ENCODE measurements at regions not wholly inside any gene's neighbourhood (a gene's known extent, or its start where the extent isn't known, plus 50 kb on each side); places are given as distances from the start of the nearest gene placed in this dataset.

DNA sequence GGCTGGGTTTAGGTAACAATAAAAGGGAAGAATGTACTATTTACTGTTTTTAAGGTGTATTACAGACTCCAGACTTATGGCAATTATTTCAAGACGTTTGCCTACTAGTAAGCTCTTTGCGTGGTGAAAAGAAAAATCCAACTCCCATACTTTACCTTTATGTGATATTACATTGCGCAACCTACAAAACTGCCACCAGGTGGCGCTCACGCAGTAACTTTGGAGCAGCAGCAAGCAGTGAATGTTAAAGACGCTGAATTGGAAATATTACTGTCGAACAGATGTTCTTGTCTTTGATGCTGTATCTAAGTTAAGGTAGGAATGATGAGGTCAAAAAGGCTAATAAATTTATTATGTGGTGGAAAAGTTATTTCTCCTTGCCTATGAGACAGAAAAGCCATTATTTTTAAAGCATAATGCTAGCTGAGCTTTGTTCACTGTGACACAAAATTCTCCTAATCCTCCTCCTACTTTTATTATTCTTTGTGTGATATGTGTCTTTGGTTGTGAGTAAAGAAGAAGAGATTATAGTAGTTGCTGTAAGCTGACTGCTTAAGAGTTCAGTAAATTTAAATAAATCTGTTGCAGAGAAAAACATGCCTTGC, 1099.8 kb upstream of the TENM3 start:
- no peak overlapping the region for H2BK120ac ChIP-seq (ENCODE audit: low read depth, low read length)
- no peak overlapping the region for H3K4ac ChIP-seq (ENCODE audit: low read depth, low read length)
- H3K4me2 ChIP-seq (ENCODE audit: low read length), result no peak overlapping the region
- H2AK5ac ChIP-seq (ENCODE audit: low read length), result no peak overlapping the region
- no peaks in the 10 kb centered on the region for H3K4me1 ChIP-seq (ENCODE audit: control insufficient read depth, low read depth, low read length)
- H3K36me3 ChIP-seq (ENCODE audit: control insufficient read depth, insufficient read depth, low read length), result no peaks in the 10 kb centered on the region
- no peaks in the 10 kb centered on the region for H3K79me1 ChIP-seq (ENCODE audit: low read length)
- H3K18ac ChIP-seq (ENCODE audit: low read length), result no peak overlapping the region
- H4K5ac ChIP-seq (ENCODE audit: low read length), result no peak overlapping the region
- H4K8ac ChIP-seq (ENCODE audit: low read depth, low read length), result no peak overlapping the region
- H3K9ac ChIP-seq (ENCODE audit: low read length), result no peak overlapping the region
- H3K79me2 ChIP-seq (ENCODE audit: control insufficient read depth, insufficient read depth, low read length), result no peaks in the 10 kb centered on the region
- H3K4me3 ChIP-seq (ENCODE audit: low read length), result no peak overlapping the region
- DNase-seq, result peak; percentile 67
- no CpG with 5 or more reads among the region's 7 CpGs for WGBS (ENCODE audit: extremely low coverage, insufficient coverage, low lambda C conversion rate)
- no peak overlapping the region for H2BK5ac ChIP-seq (ENCODE audit: low read length)
- H3K27ac ChIP-seq (ENCODE audit: low read depth, low read length), result no peak overlapping the region
- no peak overlapping the region for H3K23ac ChIP-seq (ENCODE audit: low read length)
- H3K27me3 ChIP-seq (ENCODE audit: insufficient read depth, low read length, poor library complexity), result no peaks in the 10 kb centered on the region
- no peak overlapping the region for H3K56ac ChIP-seq (ENCODE audit: low read length)
- no peak overlapping the region for H2BK15ac ChIP-seq (replicated peaks; ENCODE audit: low read depth)

- Histone ChIP-seq H3K4ac (ENCODE audit: low read depth, low read length) (no peak overlapping the region), H4K5ac (ENCODE audit: low read length) (no peak overlapping the region), H3K23ac (ENCODE audit: low read length) (no peak overlapping the region), H3K4me3 (ENCODE audit: low read length) (no peak overlapping the region), H4K8ac (ENCODE audit: low read depth, low read length) (no peak overlapping the region), H2BK5ac (ENCODE audit: low read length) (no peak overlapping the region), H3K9ac (ENCODE audit: low read length) (no peak overlapping the region), H2BK15ac (replicated peaks; ENCODE audit: low read depth) (no peak overlapping the region), H3K18ac (ENCODE audit: low read length) (no peak overlapping the region), H3K27ac (ENCODE audit: low read depth, low read length) (no peak overlapping the region), H3K79me1 (ENCODE audit: low read length) (no peaks in the 10 kb centered on the region), H3K79me2 (ENCODE audit: control insufficient read depth, insufficient read depth, low read length) (no peaks in the 10 kb centered on the region), H2BK120ac (ENCODE audit: low read depth, low read length) (no peak overlapping the region), H3K36me3 (ENCODE audit: control insufficient read depth, insufficient read depth, low read length) (no peaks in the 10 kb centered on the region), H3K4me1 (ENCODE audit: control insufficient read depth, low read depth, low read length) (no peaks in the 10 kb centered on the region), H3K4me2 (ENCODE audit: low read length) (no peak overlapping the region), H3K27me3 (ENCODE audit: insufficient read depth, low read length, poor library complexity) (no peaks in the 10 kb centered on the region), H2AK5ac (ENCODE audit: low read length) (no peak overlapping the region), H3K56ac (ENCODE audit: low read length) (no peak overlapping the region)
- WGBS (ENCODE audit: extremely low coverage, insufficient coverage, low lambda C conversion rate), result no CpG with 5 or more reads among the region's 1 CpG
- DNase-seq, result no peak
Measured at GRCh38 chr4:181146051-181146450, 1097.2 kb upstream of the TENM3 start.

DNA sequence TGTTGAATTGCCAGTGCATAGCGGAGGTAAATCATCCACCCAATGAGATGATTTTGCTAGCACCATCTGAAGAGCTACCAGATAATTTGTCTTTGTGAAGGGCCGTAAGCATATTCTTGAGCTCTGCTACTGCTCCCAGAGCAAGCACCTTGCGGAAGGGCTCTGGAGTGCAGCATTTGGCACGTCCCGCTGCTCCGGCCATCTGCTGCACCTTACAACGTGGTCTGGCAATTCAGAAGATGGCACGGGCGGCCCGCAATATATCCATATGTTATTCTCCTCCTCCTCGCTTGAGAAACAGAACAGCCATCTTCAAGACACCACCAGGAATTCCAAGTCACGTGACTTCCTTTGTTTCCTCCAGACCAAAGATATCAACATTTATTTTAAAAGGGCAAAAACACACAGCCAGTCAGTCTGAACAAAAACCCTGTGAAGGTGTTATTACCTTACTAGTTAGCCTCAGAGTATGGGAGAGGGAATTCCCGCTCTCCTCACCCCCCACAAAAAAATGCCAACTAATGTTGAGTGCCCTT, 1095.7 kb upstream of the TENM3 start:
- no peak overlapping the region for H3K18ac ChIP-seq (ENCODE audit: low read length)
- no peaks in the 10 kb centered on the region for H3K79me2 ChIP-seq (ENCODE audit: control insufficient read depth, insufficient read depth, low read length)
- no peak for DNase-seq
- H3K56ac ChIP-seq (ENCODE audit: low read length), result no peak overlapping the region
- H4K5ac ChIP-seq (ENCODE audit: low read length), result no peak overlapping the region
- H2AK5ac ChIP-seq (ENCODE audit: low read length), result no peak overlapping the region
- H2BK5ac ChIP-seq (ENCODE audit: low read length), result no peak overlapping the region
- no peaks in the 10 kb centered on the region for H3K36me3 ChIP-seq (ENCODE audit: control insufficient read depth, insufficient read depth, low read length)
- H3K4me2 ChIP-seq (ENCODE audit: low read length), result no peak overlapping the region
- no peak overlapping the region for H2BK15ac ChIP-seq (replicated peaks; ENCODE audit: low read depth)
- H3K79me1 ChIP-seq (ENCODE audit: low read length), result no peaks in the 10 kb centered on the region
- H3K23ac ChIP-seq (ENCODE audit: low read length), result no peak overlapping the region
- no CpG with 5 or more reads among the region's 13 CpGs for WGBS (ENCODE audit: extremely low coverage, insufficient coverage, low lambda C conversion rate)
- no peak overlapping the region for H3K27ac ChIP-seq (ENCODE audit: low read depth, low read length)
- no peak overlapping the region for H3K4ac ChIP-seq (ENCODE audit: low read depth, low read length)
- H2BK120ac ChIP-seq (ENCODE audit: low read depth, low read length), result no peak overlapping the region
- H4K8ac ChIP-seq (ENCODE audit: low read depth, low read length), result no peak overlapping the region
- no peaks in the 10 kb centered on the region for H3K27me3 ChIP-seq (ENCODE audit: insufficient read depth, low read length, poor library complexity)
- H3K9ac ChIP-seq (ENCODE audit: low read length), result no peak overlapping the region
- no peak overlapping the region for H3K4me3 ChIP-seq (ENCODE audit: low read length)
- H3K4me1 ChIP-seq (ENCODE audit: control insufficient read depth, low read depth, low read length), result no peaks in the 10 kb centered on the region

- no peak overlapping the region for H3K4me2 ChIP-seq (ENCODE audit: low read length)
- no peak overlapping the region for H2AK5ac ChIP-seq (ENCODE audit: low read length)
- no peak overlapping the region for H2BK15ac ChIP-seq (replicated peaks; ENCODE audit: low read depth)
- no peak overlapping the region for H2BK120ac ChIP-seq (ENCODE audit: low read depth, low read length)
- H3K27me3 ChIP-seq (ENCODE audit: insufficient read depth, low read length, poor library complexity), result no peaks in the 10 kb centered on the region
- no peak overlapping the region for H4K8ac ChIP-seq (ENCODE audit: low read depth, low read length)
- H3K4me3 ChIP-seq (ENCODE audit: low read length), result no peak overlapping the region
- no peak overlapping the region for H4K5ac ChIP-seq (ENCODE audit: low read length)
- H3K23ac ChIP-seq (ENCODE audit: low read length), result no peak overlapping the region
- no peaks in the 10 kb centered on the region for H3K79me1 ChIP-seq (ENCODE audit: low read length)
- no peaks in the 10 kb centered on the region for H3K36me3 ChIP-seq (ENCODE audit: control insufficient read depth, insufficient read depth, low read length)
- no peak overlapping the region for H3K27ac ChIP-seq (ENCODE audit: low read depth, low read length)
- H3K4me1 ChIP-seq (ENCODE audit: control insufficient read depth, low read depth, low read length), result no peaks in the 10 kb centered on the region
- no peak overlapping the region for H3K56ac ChIP-seq (ENCODE audit: low read length)
- no peak overlapping the region for H2BK5ac ChIP-seq (ENCODE audit: low read length)
- H3K18ac ChIP-seq (ENCODE audit: low read length), result no peak overlapping the region
- H3K79me2 ChIP-seq (ENCODE audit: control insufficient read depth, insufficient read depth, low read length), result no peaks in the 10 kb centered on the region
- no peak for DNase-seq
- WGBS (ENCODE audit: extremely low coverage, insufficient coverage, low lambda C conversion rate), result no CpG with 5 or more reads among the region's 5 CpGs
- H3K9ac ChIP-seq (ENCODE audit: low read length), result no peak overlapping the region
- no peak overlapping the region for H3K4ac ChIP-seq (ENCODE audit: low read depth, low read length)
Measured at GRCh38 chr4:181148470-181148869, 1094.7 kb upstream of the TENM3 start.

DNA sequence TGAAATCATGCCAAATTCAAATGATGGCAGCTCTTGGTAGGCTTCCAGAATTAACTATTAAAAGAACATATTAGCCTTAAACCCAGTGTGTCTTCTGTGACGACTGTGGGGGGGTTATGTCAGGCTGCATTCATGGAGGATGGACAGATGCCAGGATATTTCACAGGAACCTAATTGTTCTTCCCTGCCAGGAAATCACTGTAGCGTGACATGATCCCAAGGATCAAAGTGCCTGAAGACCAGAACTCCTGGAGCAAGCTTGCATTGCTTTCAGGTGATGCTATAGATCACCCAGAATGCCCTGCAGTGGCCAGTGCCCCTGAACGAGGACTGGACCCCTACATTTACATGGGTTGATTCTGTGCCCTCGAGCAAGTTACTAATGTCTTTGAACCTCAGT, 1093.0 kb upstream of the TENM3 start:
- Histone ChIP-seq H2BK120ac (ENCODE audit: low read depth, low read length) (no peak overlapping the region), H3K9ac (ENCODE audit: low read length) (no peak overlapping the region), H3K79me2 (ENCODE audit: control insufficient read depth, insufficient read depth, low read length) (no peaks in the 10 kb centered on the region), H3K27ac (ENCODE audit: low read depth, low read length) (no peak overlapping the region), H2BK5ac (ENCODE audit: low read length) (no peak overlapping the region), H3K4me3 (ENCODE audit: low read length) (no peak overlapping the region), H3K23ac (ENCODE audit: low read length) (no peak overlapping the region), H2BK15ac (replicated peaks; ENCODE audit: low read depth) (no peak overlapping the region), H4K5ac (ENCODE audit: low read length) (no peak overlapping the region), H3K56ac (ENCODE audit: low read length) (no peak overlapping the region), H3K27me3 (ENCODE audit: insufficient read depth, low read length, poor library complexity) (no peaks in the 10 kb centered on the region), H3K4me2 (ENCODE audit: low read length) (no peak overlapping the region), H3K36me3 (ENCODE audit: control insufficient read depth, insufficient read depth, low read length) (no peaks in the 10 kb centered on the region), H4K8ac (ENCODE audit: low read depth, low read length) (no peak overlapping the region), H3K18ac (ENCODE audit: low read length) (no peak overlapping the region), H3K4ac (ENCODE audit: low read depth, low read length) (no peak overlapping the region), H3K4me1 (ENCODE audit: control insufficient read depth, low read depth, low read length) (no peaks in the 10 kb centered on the region), H2AK5ac (ENCODE audit: low read length) (no peak overlapping the region), H3K79me1 (ENCODE audit: low read length) (no peaks in the 10 kb centered on the region)
- WGBS (ENCODE audit: extremely low coverage, insufficient coverage, low lambda C conversion rate), result no CpG with 5 or more reads among the region's 4 CpGs
- no peak for DNase-seq

GRCh38 chr4:181151856-181152255, 1091.3 kb upstream of the TENM3 start:
- WGBS (ENCODE audit: extremely low coverage, insufficient coverage, low lambda C conversion rate), result no CpG with 5 or more reads among the region's 7 CpGs

More at GRCh38 chr4:181151856-181152255, 1091.3 kb upstream of the TENM3 start:
- Histone ChIP-seq H2BK15ac (replicated peaks; ENCODE audit: low read depth) (no peak overlapping the region), H3K36me3 (ENCODE audit: control insufficient read depth, insufficient read depth, low read length) (no peaks in the 10 kb centered on the region), H4K8ac (ENCODE audit: low read depth, low read length) (no peak overlapping the region), H3K4ac (ENCODE audit: low read depth, low read length) (no peak overlapping the region), H3K79me1 (ENCODE audit: low read length) (no peaks in the 10 kb centered on the region), H3K9ac (ENCODE audit: low read length) (no peak overlapping the region), H3K23ac (ENCODE audit: low read length) (no peak overlapping the region), H3K4me3 (ENCODE audit: low read length) (no peak overlapping the region), H2BK5ac (ENCODE audit: low read length) (no peak overlapping the region), H3K27ac (ENCODE audit: low read depth, low read length) (no peak overlapping the region), H3K18ac (ENCODE audit: low read length) (no peak overlapping the region), H2AK5ac (ENCODE audit: low read length) (no peak overlapping the region), H3K56ac (ENCODE audit: low read length) (no peak overlapping the region), H3K79me2 (ENCODE audit: control insufficient read depth, insufficient read depth, low read length) (no peaks in the 10 kb centered on the region), H3K27me3 (ENCODE audit: insufficient read depth, low read length, poor library complexity) (no peaks in the 10 kb centered on the region), H4K5ac (ENCODE audit: low read length) (no peak overlapping the region), H3K4me1 (ENCODE audit: control insufficient read depth, low read depth, low read length) (no peaks in the 10 kb centered on the region), H2BK120ac (ENCODE audit: low read depth, low read length) (no peak overlapping the region), H3K4me2 (ENCODE audit: low read length) (no peak overlapping the region)
- DNase-seq, result no peak

All from mesendoderm (in vitro differentiated cells).